C4-2B (cell line): ENCODE measurements at regions not wholly inside any gene's neighbourhood (a gene's known extent, or its start where the extent isn't known, plus 50 kb on each side); places are given as distances from the start of the nearest gene placed in this dataset.

Experiments used
- H3K27ac ChIP-seq: fragments of 450-650 bp; 2 replicates; pipeline ENCODE4 v1.5.1; 2017
- CTCF ChIP-seq: fragments of 450-650 bp; conservative IDR thresholded peaks from 2 replicates; pipeline ENCODE4 v1.5.1; 2017; ENCODE audit warnings: mild to moderate bottlenecking
- ZFX ChIP-seq: fragments of 450-650 bp; IDR thresholded peaks from 2 replicates; pipeline ENCODE4 v1.6.1; 2017

GRCh38 chr3:171951597-171951996 lies 87.8 kb upstream of the FNDC3B start:
- no peak overlapping the region for H3K27ac ChIP-seq
- TF ChIP-seq CTCF (no peak), ZFX (no peak)

- H3K27ac ChIP-seq: no peak overlapping the region
- no peak for TF ChIP-seq ZFX
- no peak for TF ChIP-seq CTCF
Measured at GRCh38 chr3:171953301-171954022, 85.9 kb upstream of the FNDC3B start.

GRCh38 chr3:171954690-171955383 lies 84.5 kb upstream of the FNDC3B start:
- TF ChIP-seq ZFX (no peak), CTCF (no peak)
- no peak overlapping the region for H3K27ac ChIP-seq

- TF ChIP-seq ZFX: no peak
- no peak for TF ChIP-seq CTCF
- no peak overlapping the region for H3K27ac ChIP-seq
Measured at GRCh38 chr3:171955598-171955997, 83.8 kb upstream of the FNDC3B start.

GRCh38 chr3:171956181-171956683 lies 83.1 kb upstream of the FNDC3B start:
- no peak overlapping the region for H3K27ac ChIP-seq
- TF ChIP-seq CTCF (no peak), ZFX (no peak)

- TF ChIP-seq ZFX (no peak), CTCF (no peak)
- no peak overlapping the region for H3K27ac ChIP-seq
Measured at GRCh38 chr3:171956705-171957104, 82.7 kb upstream of the FNDC3B start.

GRCh38 chr3:171959532-171960089 lies 79.8 kb upstream of the FNDC3B start:
- TF ChIP-seq CTCF (no peak), ZFX (no peak)
- H3K27ac ChIP-seq: no peak overlapping the region
